Right atrium auricular region (tissue), 2 donors: ENCODE measurements at regions not wholly inside any gene's neighbourhood (a gene's known extent, or its start where the extent isn't known, plus 50 kb on each side); places are given as distances from the start of the nearest gene placed in this dataset.

ENCODE experiments used
- DNase-seq: peaks from one replicate; pipeline ENCODE4 v3.0.0-alpha.2; 2019; ENCODE audit warnings: low spot score
- H3K27ac ChIP-seq, 2 donors: fragments of 200-600 bp; sonication (generic); 1 replicate in 1 of 2; 2 replicates in 1 of 2; pipeline ENCODE4 v1.5.1; 2016 to 2019
- H3K27me3 ChIP-seq, 2 donors: fragments of 200-600 bp; sonication (generic); one replicate each; pipeline versions ENCODE4 v1.5.1 to v1.6.0; 2017 to 2019
- H3K36me3 ChIP-seq: fragments of 200-600 bp; sonication (generic); one replicate; pipeline ENCODE4 v1.5.1; 2016
- H3K4me1 ChIP-seq, 2 donors: fragments of 200-600 bp; sonication (generic); one replicate each; pipeline versions ENCODE4 v1.5.1 to v1.6.0; 2017 to 2019
- H3K4me3 ChIP-seq, 2 donors: fragments of 200-600 bp; sonication (generic); 1 replicate in 1 of 2; 2 replicates in 1 of 2; pipeline ENCODE4 v1.5.1; 2017 to 2019; ENCODE audit warnings: mild to moderate bottlenecking in 1 of 2, moderate library complexity in 1 of 2
- H3K9me3 ChIP-seq, 2 donors: fragments of 200-600 bp; sonication (generic); one replicate each; pipeline ENCODE4 v1.5.1; 2019
- TF ChIP-seq, protein P1 (sequence below), 2 donors: fragments of 200-600 bp; sonication (generic); IDR thresholded peaks; one replicate each; pipeline ENCODE4 v1.5.1; 2019; ENCODE audit warnings: antibody characterized with exemption in 2 of 2

- Histone ChIP-seq H3K4me1 (no peaks in the 10 kb centered on the region), H3K4me3 (no peak overlapping the region), H3K36me3 (no peaks in the 10 kb centered on the region), H3K27ac (no peak overlapping the region), H3K27me3 (no peaks in the 10 kb centered on the region), H3K9me3 (no peaks in the 10 kb centered on the region)
- no peak for DNase-seq
- TF ChIP-seq, protein P1, sequence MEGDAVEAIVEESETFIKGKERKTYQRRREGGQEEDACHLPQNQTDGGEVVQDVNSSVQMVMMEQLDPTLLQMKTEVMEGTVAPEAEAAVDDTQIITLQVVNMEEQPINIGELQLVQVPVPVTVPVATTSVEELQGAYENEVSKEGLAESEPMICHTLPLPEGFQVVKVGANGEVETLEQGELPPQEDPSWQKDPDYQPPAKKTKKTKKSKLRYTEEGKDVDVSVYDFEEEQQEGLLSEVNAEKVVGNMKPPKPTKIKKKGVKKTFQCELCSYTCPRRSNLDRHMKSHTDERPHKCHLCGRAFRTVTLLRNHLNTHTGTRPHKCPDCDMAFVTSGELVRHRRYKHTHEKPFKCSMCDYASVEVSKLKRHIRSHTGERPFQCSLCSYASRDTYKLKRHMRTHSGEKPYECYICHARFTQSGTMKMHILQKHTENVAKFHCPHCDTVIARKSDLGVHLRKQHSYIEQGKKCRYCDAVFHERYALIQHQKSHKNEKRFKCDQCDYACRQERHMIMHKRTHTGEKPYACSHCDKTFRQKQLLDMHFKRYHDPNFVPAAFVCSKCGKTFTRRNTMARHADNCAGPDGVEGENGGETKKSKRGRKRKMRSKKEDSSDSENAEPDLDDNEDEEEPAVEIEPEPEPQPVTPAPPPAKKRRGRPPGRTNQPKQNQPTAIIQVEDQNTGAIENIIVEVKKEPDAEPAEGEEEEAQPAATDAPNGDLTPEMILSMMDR (IDR thresholded peaks at IDR 0.05): no peak
Measured at GRCh38 chr10:60615541-60615940, 162.7 kb upstream of the CDK1 start.

DNA sequence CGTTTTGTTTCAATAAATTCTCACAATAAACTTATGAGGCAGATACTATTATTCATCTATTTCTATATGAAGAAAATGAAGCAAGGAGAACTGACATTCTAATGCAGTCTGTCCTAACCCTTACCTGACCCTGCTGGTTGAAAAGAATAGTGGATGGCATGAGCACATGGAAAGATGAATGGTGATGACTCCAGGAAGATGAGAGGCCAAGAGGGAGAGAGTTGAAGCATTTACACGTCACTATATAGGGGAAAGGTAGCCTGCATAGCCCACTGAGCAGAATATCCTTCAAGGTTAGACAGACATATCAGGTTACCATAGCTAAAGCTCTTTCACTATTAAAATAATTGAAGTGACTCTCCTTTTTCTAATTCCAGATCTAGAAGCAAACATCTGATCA lies 163.9 kb upstream of the CDK1 start:
- DNase-seq: no peak
- TF ChIP-seq, protein P1 (IDR thresholded peaks at IDR 0.05): no peak
- no peak overlapping the region for H3K27ac ChIP-seq

DNA sequence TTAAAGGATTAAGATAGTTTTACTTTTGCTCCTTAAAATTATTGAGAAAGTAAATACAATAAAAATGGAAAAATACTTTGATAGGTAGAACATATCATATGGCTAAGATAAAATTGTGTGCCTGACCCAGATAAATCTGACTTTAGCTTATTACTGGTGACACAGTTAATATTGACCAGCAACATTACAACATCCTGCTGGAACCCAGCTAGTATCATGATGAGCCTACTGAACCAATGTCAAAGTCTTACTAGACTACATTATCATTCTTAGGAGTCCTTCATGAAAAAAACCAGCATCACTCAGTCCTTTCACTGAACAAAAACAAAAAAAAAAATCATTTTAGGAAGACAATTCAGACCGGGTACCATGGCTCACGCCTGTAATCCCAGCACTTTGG lies 164.8 kb upstream of the CDK1 start:
- DNase-seq: no peak
- TF ChIP-seq, protein P1 (IDR thresholded peaks at IDR 0.05): no peak
- Histone ChIP-seq H3K27ac (no peak overlapping the region), H3K36me3 (no peaks in the 10 kb centered on the region), H3K9me3 (no peaks in the 10 kb centered on the region), H3K4me3 (no peak overlapping the region), H3K27me3 (no peaks in the 10 kb centered on the region), H3K4me1 (no peaks in the 10 kb centered on the region)

More for the DNA sequence above, 163.9 kb upstream of the CDK1 start:
- no peaks in the 10 kb centered on the region for H3K9me3 ChIP-seq
- H3K36me3 ChIP-seq: no peaks in the 10 kb centered on the region
- no peak overlapping the region for H3K4me3 ChIP-seq
- no peaks in the 10 kb centered on the region for H3K27me3 ChIP-seq
- no peaks in the 10 kb centered on the region for H3K4me1 ChIP-seq

GRCh38 chr10:60611291-60611747 lies 167.0 kb upstream of the CDK1 start:
- Histone ChIP-seq H3K36me3 (no peaks in the 10 kb centered on the region), H3K9me3 (no peaks in the 10 kb centered on the region), H3K4me3 (no peak overlapping the region), H3K4me1 (no peaks in the 10 kb centered on the region), H3K27ac (no peak overlapping the region), H3K27me3 (no peaks in the 10 kb centered on the region)
- no peak for DNase-seq
- TF ChIP-seq, protein P1 (IDR thresholded peaks at IDR 0.05): no peak

GRCh38 chr10:60607372-60607771 lies 170.9 kb upstream of the CDK1 start:
- Histone ChIP-seq H3K4me3 (no peak overlapping the region), H3K9me3 (no peaks in the 10 kb centered on the region), H3K27ac (no peak overlapping the region), H3K4me1 (no peaks in the 10 kb centered on the region), H3K36me3 (no peaks in the 10 kb centered on the region), H3K27me3 (no peaks in the 10 kb centered on the region)
- no peak for DNase-seq
- TF ChIP-seq, protein P1 (IDR thresholded peaks at IDR 0.05): no peak

DNA sequence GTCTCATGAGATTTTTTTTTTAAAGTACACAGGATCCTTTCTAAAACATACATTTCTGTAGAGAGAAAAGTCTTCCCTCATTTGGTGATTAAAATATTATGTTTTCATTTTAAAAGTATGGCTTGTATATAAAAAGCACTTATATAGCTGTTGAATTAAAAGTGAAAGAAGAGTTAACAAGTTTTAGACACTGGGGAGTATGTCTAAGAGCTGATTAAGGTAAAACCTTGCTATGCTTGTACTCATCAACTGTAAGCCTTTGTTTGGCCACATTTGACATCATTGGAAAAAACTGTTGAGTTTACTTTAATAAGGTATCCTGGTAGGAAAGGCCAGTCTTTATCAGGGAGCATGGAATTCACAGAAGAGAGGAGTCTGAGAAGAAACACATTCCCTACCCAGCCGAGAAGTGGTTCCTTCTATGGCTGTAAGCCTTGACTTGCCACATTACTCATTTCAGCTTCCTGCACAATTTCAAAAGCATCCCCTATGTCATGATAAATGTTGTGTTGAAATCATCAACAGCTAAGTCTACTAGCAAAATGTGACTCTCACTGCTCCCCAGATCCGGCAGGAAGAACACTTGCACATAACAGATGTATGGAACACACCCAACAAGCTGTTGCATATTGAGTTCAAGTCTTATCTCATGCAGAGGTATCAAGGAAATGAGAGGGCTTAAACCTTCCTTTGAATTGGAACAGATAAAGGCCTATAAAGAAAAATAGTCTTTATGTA lies 171.8 kb upstream of the CDK1 start:
- no peaks in the 10 kb centered on the region for H3K4me1 ChIP-seq
- H3K27me3 ChIP-seq: no peaks in the 10 kb centered on the region
- no peak overlapping the region for H3K4me3 ChIP-seq
- no peak for DNase-seq
- TF ChIP-seq, protein P1 (IDR thresholded peaks at IDR 0.05): no peak
- no peaks in the 10 kb centered on the region for H3K9me3 ChIP-seq
- H3K27ac ChIP-seq: no peak overlapping the region
- no peaks in the 10 kb centered on the region for H3K36me3 ChIP-seq
